ENCODE measurements at regions not wholly inside any gene's neighbourhood (a gene's known extent, or its start where the extent isn't known, plus 50 kb on each side); places are given as distances from the start of the nearest gene placed in this dataset.

DNA sequence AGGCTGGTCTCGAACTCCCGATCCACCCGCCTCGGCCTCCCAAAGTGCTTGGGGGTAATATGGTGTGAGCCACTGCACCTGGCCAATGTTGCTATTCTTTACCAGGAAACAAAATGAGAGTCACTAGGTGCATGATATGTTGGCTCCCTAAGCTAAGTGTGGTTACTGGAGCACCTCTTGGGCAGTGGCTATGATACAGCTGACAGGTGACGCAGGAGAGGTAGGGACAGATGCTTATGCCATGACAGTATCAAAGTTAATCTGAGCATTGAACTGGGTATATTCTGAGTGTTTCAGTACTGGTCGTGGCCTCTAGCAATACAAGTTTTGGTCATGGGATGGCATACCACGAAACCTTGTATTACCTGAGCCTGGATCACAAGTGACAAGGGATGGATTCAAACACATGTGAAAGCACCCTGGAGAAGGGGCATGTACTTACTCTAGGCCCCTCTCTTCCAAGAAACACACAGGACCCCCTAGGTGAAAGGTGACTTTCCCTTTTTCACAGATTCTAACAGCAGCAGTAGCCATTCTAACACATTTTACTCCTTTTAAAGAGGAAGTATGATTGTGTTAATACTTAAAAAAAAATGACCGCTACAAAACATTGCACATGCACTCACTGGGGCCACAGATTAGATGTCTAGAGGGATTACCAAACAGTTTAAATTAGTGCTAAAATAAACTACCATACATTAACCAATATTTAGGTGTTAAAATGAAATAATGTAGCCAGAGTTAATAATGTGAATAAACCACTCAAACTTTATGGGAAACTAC, 467.3 kb downstream of the SHQ1 start:
- TF ChIP-seq POLR2A (IDR thresholded peaks at IDR 0.05; ENCODE audit: low read depth, low read length) (no peak), POLR2AphosphoS5 (IDR thresholded peaks at IDR 0.05; ENCODE audit: low read depth, low read length) (no peak), TAF1 (IDR thresholded peaks at IDR 0.05; ENCODE audit: low read depth, low read length) (no peak), PAX5 (IDR thresholded peaks at IDR 0.05; ENCODE audit: insufficient read depth, low read length, severe bottlenecking) (no peak), SPI1 (IDR thresholded peaks at IDR 0.05; ENCODE audit: low read depth, low read length) (no peak), POU2F2 (IDR thresholded peaks at IDR 0.05; ENCODE audit: low read depth, low read length) (no peak)

All from GM12891 (cell line).